GM23338 (cell line): ENCODE measurements at regions not wholly inside any gene's neighbourhood (a gene's known extent, or its start where the extent isn't known, plus 50 kb on each side); places are given as distances from the start of the nearest gene placed in this dataset.

Experiments
- CTCF ChIP-seq, 2 experiments: fragments of 200-600 bp in 1 of 2; sonication (generic) in 1 of 2; conservative IDR thresholded peaks; 2 replicates each; pipeline versions ENCODE4 v1.5.1 to v1.6.1; 2016 to 2017; ENCODE audit warnings: antibody characterized with exemption in 2 of 2, low read depth in 2 of 2, mild to moderate bottlenecking in 2 of 2, moderate library complexity in 1 of 2
- EZH2phosphoT487 ChIP-seq: fragments of 200-600 bp; sonication (generic); IDR thresholded peaks from one replicate; pipeline ENCODE4 v1.8.1; 2018; ENCODE audit warnings: antibody characterized with exemption; ENCODE audit not compliant: unreplicated experiment

GRCh38 chr15:36026627-36027283, 480.8 kb upstream of the DPH6 start:
- TF ChIP-seq EZH2phosphoT487: no peak
- TF ChIP-seq CTCF (conservative IDR thresholded peaks at IDR 0.05; ENCODE audit: low read depth in 2 of 2): no peak
